ENCODE measurements at regions not wholly inside any gene's neighbourhood (a gene's known extent, or its start where the extent isn't known, plus 50 kb on each side); places are given as distances from the start of the nearest gene placed in this dataset.

- TF ChIP-seq ZFX (IDR thresholded peaks at IDR 0.05; ENCODE audit: borderline replicate concordance) (no peak), CTCF (IDR thresholded peaks at IDR 0.05) (no peak)
- H3K27ac ChIP-seq, result no peak overlapping the region
These were observed 344.4 kb upstream of the SLC39A10 start for GRCh38 chr2:195312662-195313061.

DNA sequence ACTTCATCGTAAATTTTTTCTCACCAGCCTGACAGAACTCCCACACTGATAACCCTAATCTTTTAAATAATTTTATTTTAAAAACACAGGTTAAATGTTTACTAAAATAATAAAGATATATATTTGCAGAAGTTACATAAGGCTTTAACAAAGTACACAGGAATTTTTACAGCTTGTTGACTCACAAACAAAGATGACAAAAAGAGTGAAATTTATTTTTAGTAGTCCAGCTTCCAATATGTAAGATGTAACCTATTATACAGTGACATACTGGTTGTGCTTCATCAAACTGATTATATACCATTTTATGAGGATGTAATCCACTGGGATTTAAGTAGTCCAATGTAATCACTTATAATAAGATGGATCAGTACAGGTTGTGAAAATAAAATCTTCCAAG lies 348.9 kb upstream of the SLC39A10 start:
- H3K27ac ChIP-seq, result peak overlapping the region; percentile 86
- TF ChIP-seq CTCF (IDR thresholded peaks at IDR 0.05) (no peak), ZFX (IDR thresholded peaks at IDR 0.05; ENCODE audit: borderline replicate concordance) (no peak)

GRCh38 chr2:195307751-195308150 lies 349.3 kb upstream of the SLC39A10 start:
- TF ChIP-seq CTCF (IDR thresholded peaks at IDR 0.05) (no peak), ZFX (IDR thresholded peaks at IDR 0.05; ENCODE audit: borderline replicate concordance) (no peak)
- peak overlapping the region; percentile 86 for H3K27ac ChIP-seq

DNA sequence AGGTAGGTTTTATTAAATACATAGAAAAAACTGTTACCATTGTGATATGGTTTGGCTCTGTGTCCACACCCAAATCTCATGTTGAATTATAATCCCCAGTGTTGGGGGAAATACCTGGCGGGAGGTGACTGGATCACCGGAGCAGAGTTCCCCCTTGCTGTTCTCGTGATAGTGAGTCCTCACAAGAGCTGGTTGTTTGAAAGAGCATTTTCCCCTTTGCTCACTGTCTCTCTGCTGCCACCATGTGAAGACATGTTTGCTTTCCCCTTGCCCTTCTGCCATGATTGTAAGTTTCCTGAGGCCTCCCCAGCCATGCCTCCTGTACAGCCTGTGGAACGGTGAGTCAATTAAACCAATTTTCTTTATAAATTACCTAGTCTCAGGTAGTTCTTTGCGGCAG lies 352.7 kb upstream of the SLC39A10 start:
- H3K27ac ChIP-seq, result no peak overlapping the region
- TF ChIP-seq CTCF (IDR thresholded peaks at IDR 0.05) (peak; percentile 45), ZFX (IDR thresholded peaks at IDR 0.05; ENCODE audit: borderline replicate concordance) (no peak)

GRCh38 chr2:195300631-195301030 lies 356.4 kb upstream of the SLC39A10 start:
- H3K27ac ChIP-seq, result no peak overlapping the region
- no peak for TF ChIP-seq ZFX (IDR thresholded peaks at IDR 0.05; ENCODE audit: borderline replicate concordance)
- no peak for TF ChIP-seq CTCF (IDR thresholded peaks at IDR 0.05)

DNA sequence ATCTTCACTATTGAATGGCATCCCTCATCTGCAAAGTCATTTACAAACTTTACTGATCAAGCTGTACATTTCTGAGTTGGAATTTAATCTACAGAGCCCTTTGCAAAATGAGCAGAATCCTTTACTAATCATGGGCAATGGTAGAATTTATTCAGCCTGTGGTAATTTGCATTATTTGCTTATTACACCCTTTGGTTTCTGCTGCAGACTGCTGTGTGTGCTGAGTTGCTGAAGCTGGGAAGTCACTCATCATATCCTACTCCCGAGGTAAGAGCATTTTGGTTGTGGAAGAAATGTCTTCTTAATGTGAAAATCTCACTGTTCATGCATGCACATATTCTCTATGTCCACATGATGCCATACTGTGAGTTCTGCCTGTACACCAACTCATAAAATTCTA lies 357.4 kb upstream of the SLC39A10 start:
- H3K27ac ChIP-seq, result no peak overlapping the region
- TF ChIP-seq ZFX (IDR thresholded peaks at IDR 0.05; ENCODE audit: borderline replicate concordance) (no peak), CTCF (IDR thresholded peaks at IDR 0.05) (no peak)

DNA sequence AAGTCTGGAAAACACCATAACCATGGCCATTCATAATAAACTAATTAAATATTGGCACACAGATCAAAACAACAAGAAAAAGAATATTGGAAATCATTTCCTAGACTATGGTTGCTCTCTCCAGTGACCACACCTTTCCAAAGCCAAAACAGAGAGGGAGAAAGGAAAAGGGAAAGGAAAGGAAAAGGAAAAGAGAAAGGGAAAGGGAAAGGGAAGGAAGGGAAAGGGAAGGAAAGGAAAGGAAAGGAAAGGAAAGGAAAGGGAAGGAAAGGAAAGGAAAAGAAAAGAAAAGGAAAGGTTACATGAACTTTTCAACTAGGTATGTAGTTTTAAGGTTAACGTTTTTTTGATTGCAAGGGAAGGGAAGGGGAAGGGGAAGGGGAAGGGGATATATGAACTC lies 360.5 kb upstream of the SLC39A10 start:
- TF ChIP-seq ZFX (IDR thresholded peaks at IDR 0.05; ENCODE audit: borderline replicate concordance), result no peak
- no peak for TF ChIP-seq CTCF (IDR thresholded peaks at IDR 0.05)
- H3K27ac ChIP-seq, result no peak overlapping the region

Measured in 22Rv1 (cell line).